MM.1S (cell line): ENCODE measurements at regions not wholly inside any gene's neighbourhood (a gene's known extent, or its start where the extent isn't known, plus 50 kb on each side); places are given as distances from the start of the nearest gene placed in this dataset.

Experiments used
- CTCF ChIP-seq: fragments of 300-600 bp; sonication (generic); IDR thresholded peaks from 2 replicates; pipeline ENCODE4 v1.5.1; 2016; ENCODE audit warnings: antibody characterized with exemption, low read length, mixed read lengths
- EZH2 ChIP-seq: fragments of 300-600 bp; sonication (generic); optimal IDR thresholded peaks from 2 replicates; pipeline ENCODE3; 2017; ENCODE audit warnings: low read depth, mild to moderate bottlenecking, antibody characterized with exemption, low read length, mixed read lengths
- EZH2phosphoT487 ChIP-seq: fragments of 300-600 bp; sonication (generic); IDR thresholded peaks from 2 replicates; pipeline ENCODE4 v1.6.1; 2018; ENCODE audit warnings: antibody characterized with exemption, low read length

- no peak for TF ChIP-seq CTCF
- TF ChIP-seq EZH2, result no peak
- no peak for TF ChIP-seq EZH2phosphoT487
Measured at GRCh38 chr4:59838236-59838635, 1361.9 kb upstream of the ADGRL3 start.
